ENCODE measurements at regions not wholly inside any gene's neighbourhood (a gene's known extent, or its start where the extent isn't known, plus 50 kb on each side); places are given as distances from the start of the nearest gene placed in this dataset.

GRCh38 chr10:28937959-28938358 is 260.6 kb downstream of the BAMBI start:
- no peak overlapping the region for H3K4me3 Mint-ChIP-seq
- 85% methylated on average over 4 of the region's 7 CpGs for WGBS (ENCODE audit: insufficient coverage)
- peaks cover 0 to 10% (median 6%) of the 10 kb centered on the region in 3 donors for H3K27me3 Mint-ChIP-seq (ENCODE audit: low read depth in 3 of 3)

DNA sequence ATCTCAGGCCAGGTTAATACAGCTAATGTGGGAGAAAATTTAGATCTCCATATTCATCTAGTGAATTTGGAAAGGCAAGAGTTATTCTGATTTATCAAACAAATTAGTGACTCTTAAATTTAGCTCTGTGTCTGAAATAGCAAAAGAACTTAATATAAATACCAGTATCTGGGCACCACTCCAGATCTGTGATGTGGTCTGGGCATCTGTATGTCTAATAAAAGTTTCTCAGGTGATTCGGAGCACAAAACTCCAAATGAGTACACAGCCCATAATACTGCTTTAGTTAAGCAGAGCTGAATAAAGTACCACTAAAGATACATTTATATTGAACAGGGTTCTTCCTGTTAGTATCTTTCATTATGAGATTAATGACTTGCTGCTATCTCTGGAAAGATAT is 261.4 kb downstream of the BAMBI start:
- H3K9me3 ChIP-seq (replicated peaks in 1 of 2; ENCODE audit: control insufficient read depth in 1 of 2, insufficient read depth in 1 of 2, low read length in 2 of 2): peaks cover 0 to 4% of the 10 kb centered on the region in 2 donors
- no peak overlapping the region for H3K4me3 Mint-ChIP-seq
- no peaks in the 10 kb centered on the region for H3K36me3 Mint-ChIP-seq
- H3K4me3 ChIP-seq (replicated peaks in 1 of 3; ENCODE audit: low read depth in 2 of 3, low read length in 3 of 3): no peak overlapping the region
- peaks cover 0 to 10% (median 6%) of the 10 kb centered on the region in 3 donors for H3K27me3 Mint-ChIP-seq (ENCODE audit: low read depth in 3 of 3)
- no peaks in the 10 kb centered on the region for H4K20me1 ChIP-seq (ENCODE audit: insufficient read depth, low read length)
- no peak overlapping the region for H3K4me2 ChIP-seq (replicated peaks; ENCODE audit: extremely low read depth, low read length, poor library complexity, severe bottlenecking)
- H3K9ac ChIP-seq (ENCODE audit: insufficient read depth, low read length, poor library complexity, severe bottlenecking): no peak overlapping the region
- no peaks in the 10 kb centered on the region for H3K27me3 ChIP-seq (ENCODE audit: control insufficient read depth in 2 of 2, insufficient read depth in 2 of 2, low read length in 2 of 2)
- no peak for TF ChIP-seq CTCF (IDR thresholded peaks at IDR 0.05)
- no peaks in the 10 kb centered on the region for H3K79me2 ChIP-seq (ENCODE audit: insufficient read depth, low read length)
- H3K36me3 ChIP-seq (replicated peaks in 1 of 2; ENCODE audit: control insufficient read depth in 1 of 2, insufficient read depth in 2 of 2, low read length in 2 of 2): no peaks in the 10 kb centered on the region
- H3K4me1 ChIP-seq (ENCODE audit: control insufficient read depth in 1 of 2, insufficient read depth in 2 of 2, low read length in 2 of 2): no peaks in the 10 kb centered on the region
- H3K4me1 Mint-ChIP-seq: no peaks in the 10 kb centered on the region
- no peak overlapping the region for H2AFZ ChIP-seq (ENCODE audit: insufficient read depth, low read depth, low read length, poor library complexity, severe bottlenecking)
- WGBS (ENCODE audit: insufficient coverage): no CpG with 5 or more reads among the region's 1 CpG
- intact Hi-C loops (cut with micrococcal nuclease): no loop called here
- H3K27ac Mint-ChIP-seq: no peak overlapping the region
- no peak for DNase-seq
- H3K9me3 Mint-ChIP-seq: peaks cover 0 to 18% (median 4%) of the 10 kb centered on the region in 7 donors
- H3K27ac ChIP-seq (ENCODE audit: low read depth in 1 of 2, low read length in 2 of 2): no peak overlapping the region

More at GRCh38 chr10:28937959-28938358, 260.6 kb downstream of the BAMBI start:
- Histone ChIP-seq H3K4me2 (replicated peaks; ENCODE audit: extremely low read depth, low read length, poor library complexity, severe bottlenecking) (no peak overlapping the region), H4K20me1 (ENCODE audit: insufficient read depth, low read length) (no peaks in the 10 kb centered on the region), H3K27ac (ENCODE audit: low read depth in 1 of 2, low read length in 2 of 2) (no peak overlapping the region), H3K36me3 (replicated peaks in 1 of 2; ENCODE audit: control insufficient read depth in 1 of 2, insufficient read depth in 2 of 2, low read length in 2 of 2) (no peaks in the 10 kb centered on the region), H3K9ac (ENCODE audit: insufficient read depth, low read length, poor library complexity, severe bottlenecking) (no peak overlapping the region), H3K4me3 (replicated peaks in 1 of 3; ENCODE audit: low read depth in 2 of 3, low read length in 3 of 3) (no peak overlapping the region), H3K27me3 (ENCODE audit: control insufficient read depth in 2 of 2, insufficient read depth in 2 of 2, low read length in 2 of 2) (no peaks in the 10 kb centered on the region), H3K9me3 (replicated peaks in 1 of 2; ENCODE audit: control insufficient read depth in 1 of 2, insufficient read depth in 1 of 2, low read length in 2 of 2) (peaks cover 0 to 7% of the 10 kb centered on the region in 2 donors), H3K4me1 (ENCODE audit: control insufficient read depth in 1 of 2, insufficient read depth in 2 of 2, low read length in 2 of 2) (no peaks in the 10 kb centered on the region), H2AFZ (ENCODE audit: insufficient read depth, low read depth, low read length, poor library complexity, severe bottlenecking) (no peak overlapping the region), H3K79me2 (ENCODE audit: insufficient read depth, low read length) (no peaks in the 10 kb centered on the region)
- Mint-ChIP-seq H3K9me3 (peaks cover 0 to 18% (median 6%) of the 10 kb centered on the region in 7 donors), H3K36me3 (no peaks in the 10 kb centered on the region), H3K27ac (no peak overlapping the region), H3K4me1 (no peaks in the 10 kb centered on the region)
- no peak for DNase-seq
- no peak for TF ChIP-seq CTCF (IDR thresholded peaks at IDR 0.05)
- intact Hi-C loops (cut with micrococcal nuclease): no loop called here
